K562 (cell line): ENCODE measurements at regions not wholly inside any gene's neighbourhood (a gene's known extent, or its start where the extent isn't known, plus 50 kb on each side); places are given as distances from the start of the nearest gene placed in this dataset.

ENCODE experiments used
- ATAC-seq: fragments of 200-7000 bp; cut with Tn5 transposase; 3 replicates; pipeline ENCODE4 v1.9.1; 2020; ENCODE audit warnings: moderate library complexity
- BruUV-seq: library from RNA; stranded (reverse); fragments of 400-500 nt; replicated peaks from 2 replicates; lab custom pipeline; 2021; lab: Mats Ljungman, UMichigan
- CTCF ChIA-PET: fragments of 300-600 bp; formaldehyde crosslinking; extraction: SDS; loops from one replicate; lab custom pipeline; 2021; ENCODE audit warnings: low intra/inter-chr PET ratio; lab: Yijun Ruan, JAX
- POLR2A ChIA-PET: fragments of 300-600, 350-650 bp; sonication (Branson Sonifier 250); formaldehyde crosslinking; extraction: SDS; loops from one replicate; lab custom pipeline; 2021; ENCODE audit warnings: antibody characterized with exemption, inconsistent platforms; lab: Yijun Ruan, JAX
- DNase-seq, 4 experiments: peaks; one replicate each; pipeline versions ENCODE4 v3.0.0 to v3.0.0-alpha.2; 2011 to 2018; ENCODE audit warnings: low spot score in 3 of 4, mixed read lengths in 3 of 4; ENCODE audit errors: extremely low read depth in 1 of 4
- FAIRE-seq: peaks from 2 replicates; lab custom pipeline; 2011; peaks lifted over from hg19 to GRCh38; lab: Jason Lieb, UNC
- H2AFZ ChIP-seq: 2 replicates; pipeline ENCODE4 v1.6.0; 2011; ENCODE audit warnings: low read depth, low read length, control low read depth, inconsistent platforms
- H3K27ac ChIP-seq: fragments of 200-600 bp; 3 replicates; pipeline ENCODE4 v1.8.0; 2011; ENCODE audit warnings: low read depth, mild to moderate bottlenecking, control low read depth, inconsistent platforms, low read length, moderate library complexity, mixed read lengths; ENCODE audit errors: extremely low read depth
- H3K27me3 ChIP-seq, 2 experiments: fragments of 300-600 bp in 1 of 2; 2 replicates in 1 of 2; 3 replicates in 1 of 2; pipeline versions ENCODE4 v1.6.0 to v1.8.0; 2011; ENCODE audit warnings: inconsistent platforms in 2 of 2, low read length in 2 of 2, mild to moderate bottlenecking in 1 of 2, mixed read lengths in 1 of 2, moderate library complexity in 1 of 2; ENCODE audit not compliant: control insufficient read depth in 2 of 2, insufficient read depth in 2 of 2
- H3K36me3 ChIP-seq: fragments of 300-600 bp; 3 replicates; pipeline ENCODE4 v1.8.0; 2011; ENCODE audit warnings: mild to moderate bottlenecking, low read length, inconsistent platforms; ENCODE audit not compliant: control insufficient read depth, insufficient read depth
- H3K4me1 ChIP-seq, 2 experiments: fragments of 200-600 bp in 1 of 2; replicated peaks in 1 of 2; 2 replicates in 1 of 2; 3 replicates in 1 of 2; pipeline versions ENCODE4 v1.5.1 to v1.8.0; 2011; ENCODE audit warnings: inconsistent platforms in 2 of 2, low read length in 2 of 2, mild to moderate bottlenecking in 1 of 2, mixed read lengths in 1 of 2, moderate library complexity in 1 of 2; ENCODE audit not compliant: control insufficient read depth in 2 of 2, insufficient read depth in 2 of 2
- H3K4me2 ChIP-seq: 2 replicates; pipeline ENCODE4 v1.6.1; 2011; ENCODE audit warnings: low read length, control low read depth, inconsistent platforms, mixed read lengths; ENCODE audit not compliant: insufficient read depth
- H3K4me3 ChIP-seq: fragments of 200-600 bp; sonication (generic), shearing (Covaris generic); 2 replicates; pipeline ENCODE4 v1.5.1; 2016; ENCODE audit warnings: control low read depth, inconsistent platforms
- H3K79me2 ChIP-seq: fragments of 200-600 bp; 3 replicates; pipeline ENCODE4 v1.8.0; 2011; ENCODE audit warnings: low read length, inconsistent platforms; ENCODE audit not compliant: control insufficient read depth, insufficient read depth
- H3K9ac ChIP-seq, 2 experiments: 2 replicates each; pipeline versions ENCODE4 v1.6.0 to v1.6.1; 2011; ENCODE audit warnings: low read depth in 2 of 2, low read length in 2 of 2, control low read depth in 1 of 2, inconsistent platforms in 1 of 2, mild to moderate bottlenecking in 1 of 2, mixed read lengths in 1 of 2; ENCODE audit not compliant: insufficient read depth in 1 of 2
- H3K9me1 ChIP-seq: one replicate; pipeline ENCODE4 v1.6.0; 2011; ENCODE audit warnings: inconsistent platforms, mild to moderate bottlenecking, low read length, moderate library complexity; ENCODE audit not compliant: control insufficient read depth, insufficient read depth
- H3K9me3 ChIP-seq: replicated peaks from 2 replicates; pipeline ENCODE4 v1.5.1; 2011; ENCODE audit warnings: low read depth, low read length, inconsistent platforms; ENCODE audit not compliant: control insufficient read depth, insufficient read depth
- H4K20me1 ChIP-seq: replicated peaks from 2 replicates; pipeline ENCODE4 v1.6.1; 2011; ENCODE audit warnings: low read length, inconsistent platforms, mixed read lengths; ENCODE audit not compliant: control insufficient read depth, insufficient read depth
- BACH1 ChIP-seq: fragments of 200-800 bp; sonication (Bioruptor generic); IDR thresholded peaks from 2 replicates; pipeline ENCODE4 v1.6.1; 2016; ENCODE audit warnings: missing genetic modification characterization, missing compliant biosample characterization
- CREBBP ChIP-seq: IDR thresholded peaks from one replicate; pipeline ENCODE4 v1.6.1; 2012; ENCODE audit warnings: low read depth, mild to moderate bottlenecking, control low read depth, inconsistent platforms, low read length
- KDM4B ChIP-seq, 2 experiments: fragments of 450-650 bp in 1 of 2; sonication (generic) in 1 of 2; IDR thresholded peaks; 2 replicates each; pipeline ENCODE4 v1.6.1; 2016 to 2017; ENCODE audit warnings: borderline replicate concordance in 2 of 2, antibody characterized with exemption in 1 of 2, low read depth in 1 of 2, mild to moderate bottlenecking in 1 of 2
- NBN ChIP-seq: fragments of 450-650 bp; IDR thresholded peaks from 2 replicates; pipeline ENCODE4 v1.6.1; 2016; ENCODE audit warnings: low read depth, mild to moderate bottlenecking
- PHTF2 ChIP-seq: fragments of 250-450 bp; sonication (Bioruptor Pico); IDR thresholded peaks from 2 replicates; pipeline ENCODE4 v1.5.0; 2021; ENCODE audit warnings: mild to moderate bottlenecking
- REST ChIP-seq, 2 experiments: fragments of 450-650 bp; formaldehyde crosslinking in 1 of 2; IDR thresholded peaks; 2 replicates each; pipeline versions ENCODE4 v1.4.0 to v1.6.1; 2014 to 2020; ENCODE audit warnings: mild to moderate bottlenecking in 2 of 2, borderline replicate concordance in 1 of 2, low read depth in 1 of 2
- RFX5 ChIP-seq: IDR thresholded peaks from 2 replicates; pipeline ENCODE4 v1.6.1; 2011; ENCODE audit warnings: low read depth, mild to moderate bottlenecking, improper control_type of control experiment, low read length
- SPI1 ChIP-seq: IDR thresholded peaks from 2 replicates; pipeline ENCODE4 v1.6.1; 2011; ENCODE audit warnings: low read depth, low read length, control low read depth, borderline replicate concordance
- TGIF2 ChIP-seq: sonication (generic); formaldehyde crosslinking; IDR thresholded peaks from 2 replicates; pipeline ENCODE4 v1.8.1; 2022; ENCODE audit warnings: mild to moderate bottlenecking, missing genetic modification reagents, moderate library complexity
- ZFP30 ChIP-seq: fragments of 250-450 bp; sonication (Bioruptor Pico); IDR thresholded peaks from 2 replicates; pipeline ENCODE4 v1.8.0; 2022; ENCODE audit warnings: moderate library complexity, mild to moderate bottlenecking, inconsistent platforms, borderline replicate concordance
- ZNF12 ChIP-seq: sonication (generic); formaldehyde crosslinking; IDR thresholded peaks from 2 replicates; pipeline ENCODE4 v1.4.0; 2020; ENCODE audit warnings: mild to moderate bottlenecking, missing genetic modification reagents
- ZNF140 ChIP-seq: fragments of 250-450 bp; sonication (Bioruptor Pico); IDR thresholded peaks from 2 replicates; pipeline ENCODE4 v1.8.0; 2021; ENCODE audit warnings: moderate library complexity, mild to moderate bottlenecking, inconsistent platforms
- ZNF354B ChIP-seq: fragments of 250-450 bp; sonication (Bioruptor Pico); IDR thresholded peaks from 2 replicates; pipeline ENCODE4 v1.4.0; 2020
- ZNF444 ChIP-seq: fragments of 250-450 bp; sonication (Bioruptor Pico); IDR thresholded peaks from 2 replicates; pipeline ENCODE4 v1.4.0; 2020; ENCODE audit warnings: mild to moderate bottlenecking, moderate library complexity
- WGBS: fragments of 100-300 bp; shearing (Covaris generic); methylation state at CpG from one replicate; pipeline ENCODE4 v1.1.6; 2016; ENCODE audit warnings: low coverage, mixed read lengths; ENCODE audit not compliant: insufficient coverage; ENCODE audit errors: missing lambda C conversion rate; 5-methylcytosine and 5-hydroxymethylcytosine counted together
- in situ Hi-C: fragments of 300-500 bp; cut with MboI; formaldehyde crosslinking; loops from 4 replicates; pipeline ENCODE4 v1.15.0; 2018; ENCODE audit warnings: inconsistent platforms, mixed read lengths
- intact Hi-C: fragments of 100-400 bp; cut with micrococcal nuclease; formaldehyde crosslinking; loops from 2 replicates; pipeline ENCODE4 v1.14.2; 2022
- TF ChIP-seq, protein P1 (sequence below): sonication (generic); formaldehyde crosslinking; IDR thresholded peaks from 2 replicates; pipeline ENCODE4 v1.8.0; 2023; ENCODE audit warnings: mild to moderate bottlenecking, missing genetic modification reagents

DNA sequence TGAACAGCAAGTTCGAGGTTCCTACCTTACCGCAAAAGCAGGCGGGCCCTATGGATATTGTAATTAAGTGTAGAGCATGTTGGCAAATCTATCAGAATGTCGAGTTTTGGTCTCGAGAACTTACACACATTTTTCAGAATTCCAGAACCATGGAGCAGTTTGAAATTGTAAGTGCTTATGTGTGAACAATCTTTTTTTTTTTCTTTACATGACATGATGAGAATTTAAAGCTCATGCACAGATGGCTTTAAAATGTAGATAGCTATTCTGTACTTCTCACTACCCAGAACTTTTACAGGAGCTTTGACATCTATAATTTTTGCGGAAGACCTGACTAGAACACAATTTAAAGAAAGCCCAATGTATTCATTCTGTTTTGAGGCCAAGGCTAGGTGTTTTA, 117.8 kb upstream of the RSPO3 start:
- DNase-seq (no peak), ATAC-seq (no peak), FAIRE-seq (no peak)
- H3K36me3 ChIP-seq: no peaks in the 10 kb centered on the region
- in situ Hi-C loops: no loop called here
- no peaks in the 10 kb centered on the region for H3K9me1 ChIP-seq
- no peak overlapping the region for H3K4me2 ChIP-seq
- TF ChIP-seq ZNF354B (CRISPR knock-in tag) (no peak), RFX5 (no peak), REST (IDR thresholded peaks at IDR 0.05; ENCODE audit: borderline replicate concordance) (no peak), REST (CRISPR knock-in tag; IDR thresholded peaks at IDR 0.05; ENCODE audit: low read depth) (no peak), KDM4B (IDR thresholded peaks at IDR 0.05; ENCODE audit: borderline replicate concordance in 2 of 2, low read depth in 1 of 2) (no peak), BACH1 (tag) (no peak), ZNF12 (no peak), SPI1 (no peak), ZNF444 (no peak), TGIF2 (CRISPR knock-in tag) (no peak), ZNF140 (CRISPR knock-in tag) (no peak), ZFP30 (CRISPR knock-in tag) (no peak), NBN (no peak), PHTF2 (CRISPR knock-in tag) (no peak), CREBBP (no peak)
- TF ChIP-seq, protein P1, sequence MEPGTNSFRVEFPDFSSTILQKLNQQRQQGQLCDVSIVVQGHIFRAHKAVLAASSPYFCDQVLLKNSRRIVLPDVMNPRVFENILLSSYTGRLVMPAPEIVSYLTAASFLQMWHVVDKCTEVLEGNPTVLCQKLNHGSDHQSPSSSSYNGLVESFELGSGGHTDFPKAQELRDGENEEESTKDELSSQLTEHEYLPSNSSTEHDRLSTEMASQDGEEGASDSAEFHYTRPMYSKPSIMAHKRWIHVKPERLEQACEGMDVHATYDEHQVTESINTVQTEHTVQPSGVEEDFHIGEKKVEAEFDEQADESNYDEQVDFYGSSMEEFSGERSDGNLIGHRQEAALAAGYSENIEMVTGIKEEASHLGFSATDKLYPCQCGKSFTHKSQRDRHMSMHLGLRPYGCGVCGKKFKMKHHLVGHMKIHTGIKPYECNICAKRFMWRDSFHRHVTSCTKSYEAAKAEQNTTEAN: no peak
- WGBS: 0% methylated on average over 6 of the region's 6 CpGs
- ChIA-PET CTCF (no interaction called here), POLR2A (no interaction called here)
- no peak overlapping the region for H3K27ac ChIP-seq
- H2AFZ ChIP-seq: no peak overlapping the region
- H4K20me1 ChIP-seq: no peaks in the 10 kb centered on the region
- no TSS peak for BruUV-seq
- H3K9ac ChIP-seq: no peak overlapping the region
- H3K9me3 ChIP-seq: no peaks in the 10 kb centered on the region
- no peak overlapping the region for H3K4me3 ChIP-seq
- intact Hi-C loops: no loop called here
- H3K4me1 ChIP-seq: no peaks in the 10 kb centered on the region
- H3K79me2 ChIP-seq: no peaks in the 10 kb centered on the region
- H3K27me3 ChIP-seq: no peaks in the 10 kb centered on the region
